ENCODE measurements at regions not wholly inside any gene's neighbourhood (a gene's known extent, or its start where the extent isn't known, plus 50 kb on each side); places are given as distances from the start of the nearest gene placed in this dataset.
A peak's percentile ranks its signal among the peaks of the same experiment; 100 is the strongest.

DNA sequence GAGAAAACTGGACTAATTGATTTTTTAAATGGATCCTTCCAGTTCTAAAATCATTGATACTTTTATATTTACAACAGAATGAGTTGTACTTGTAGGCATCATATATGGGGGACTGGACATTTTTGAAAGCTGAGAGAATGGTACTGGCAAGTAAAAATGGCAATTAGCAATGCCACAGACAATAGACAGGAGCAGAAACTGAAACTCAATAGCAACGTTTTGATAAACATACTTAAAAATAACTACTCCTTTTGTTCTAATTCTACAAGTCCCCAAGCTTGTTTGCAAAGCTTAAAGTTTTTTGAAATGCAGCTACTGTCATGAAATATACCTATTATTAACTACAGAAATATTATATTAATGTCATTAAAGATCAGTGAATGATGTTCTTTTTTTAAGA, 52.8 kb upstream of the FBXL7 start:
- intact Hi-C loops (cut with DNase I), result no loop called here

DNA sequence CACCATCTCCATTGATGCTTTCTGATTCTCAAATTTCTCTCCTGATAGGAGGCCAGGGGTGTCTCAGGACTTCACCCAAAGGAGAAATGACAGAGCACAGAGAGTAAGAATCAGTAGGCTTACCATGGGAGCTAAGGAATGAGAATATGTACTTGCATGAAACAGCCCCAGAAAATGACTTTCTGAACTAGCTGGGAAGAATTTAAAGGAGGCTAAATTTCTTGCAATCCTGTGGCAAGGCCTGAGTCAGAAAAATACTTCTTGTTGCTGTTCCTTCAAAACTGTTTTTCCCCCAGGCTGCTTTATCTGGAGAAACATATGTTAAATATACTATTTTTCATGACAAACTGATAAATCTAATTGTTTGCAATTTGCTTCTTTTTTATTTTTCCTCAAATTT, 53.4 kb upstream of the FBXL7 start:
- intact Hi-C loops (cut with DNase I), result no loop called here
- no peak for DNase-seq

More for the DNA sequence above, 52.8 kb upstream of the FBXL7 start:
- DNase-seq, result no peak

DNA sequence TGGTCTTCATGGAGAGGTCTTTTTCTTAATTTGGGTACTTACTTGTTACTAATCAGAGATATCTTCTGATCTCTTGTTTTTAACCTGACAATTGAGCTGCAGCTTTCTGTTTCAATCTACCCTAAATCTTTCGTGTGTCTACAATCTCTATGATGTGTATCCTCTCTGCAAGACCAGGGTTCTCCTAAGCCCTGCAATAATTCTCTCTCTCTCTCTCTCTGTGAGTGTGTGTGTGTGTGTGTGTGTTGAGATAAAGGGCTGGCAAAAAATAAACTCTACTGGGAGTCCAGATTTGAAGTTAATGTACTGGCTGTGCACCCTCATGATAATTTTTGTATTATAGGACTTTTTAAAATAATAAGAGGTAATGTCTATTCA, 57.8 kb upstream of the FBXL7 start:
- intact Hi-C loops (cut with DNase I), result no loop called here
- DNase-seq, result no peak

DNA sequence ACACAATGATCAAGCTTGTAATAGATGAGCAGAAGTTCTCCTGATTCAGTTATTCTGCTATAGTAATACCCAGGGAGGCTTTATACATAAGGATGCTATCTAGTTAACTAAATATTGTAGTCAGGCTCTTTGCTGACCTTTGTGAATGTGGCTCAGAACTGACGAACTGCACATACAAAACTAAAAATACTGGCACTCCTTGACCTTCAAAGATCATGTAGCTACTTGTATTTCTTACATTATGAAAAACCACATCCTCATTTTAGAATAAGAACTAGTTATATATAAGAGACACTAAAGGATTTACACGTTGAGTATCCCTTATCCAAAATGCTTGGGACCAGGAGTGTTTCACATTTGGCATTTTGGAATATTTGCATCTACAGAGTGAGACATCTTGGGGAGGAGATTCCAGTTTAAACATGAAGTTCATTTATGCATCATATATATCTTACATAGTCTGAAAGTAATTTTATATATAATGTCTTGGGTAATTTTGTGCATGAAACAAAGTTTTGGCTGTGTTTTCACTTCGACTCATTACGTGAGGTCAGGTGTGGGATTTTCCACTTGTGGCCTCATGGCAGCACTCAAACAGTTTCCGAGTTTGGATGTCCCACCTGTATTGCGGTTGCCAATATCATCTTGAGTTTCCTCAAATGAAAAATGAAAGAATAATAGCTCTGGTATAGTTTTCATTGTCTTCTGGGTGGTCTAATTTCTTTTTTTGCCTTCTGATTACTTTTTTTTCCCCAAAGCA, 58.4 kb upstream of the FBXL7 start:
- intact Hi-C loops (cut with DNase I), result no loop called here
- DNase-seq, result no peak

DNA sequence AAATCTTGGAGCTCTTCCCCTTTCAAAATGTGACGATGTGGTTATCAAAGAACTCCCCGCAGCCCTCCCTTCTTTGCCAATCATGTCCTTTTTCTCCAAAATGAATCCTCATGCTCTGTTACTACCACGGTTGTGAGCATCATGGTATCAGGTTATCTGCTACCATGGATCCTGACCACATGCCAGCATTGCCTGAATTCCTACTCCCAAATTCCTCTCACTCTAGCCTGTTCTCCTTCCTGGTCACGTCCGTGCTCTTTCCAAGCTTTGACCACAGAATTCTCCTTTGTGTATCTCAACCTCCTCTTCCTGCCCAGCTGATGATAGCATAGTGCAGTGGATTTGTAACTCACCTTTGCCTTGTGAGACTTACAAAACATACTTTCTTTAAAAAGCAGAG, 59.5 kb upstream of the FBXL7 start:
- no peak for DNase-seq
- intact Hi-C loops (cut with DNase I), result no loop called here

DNA sequence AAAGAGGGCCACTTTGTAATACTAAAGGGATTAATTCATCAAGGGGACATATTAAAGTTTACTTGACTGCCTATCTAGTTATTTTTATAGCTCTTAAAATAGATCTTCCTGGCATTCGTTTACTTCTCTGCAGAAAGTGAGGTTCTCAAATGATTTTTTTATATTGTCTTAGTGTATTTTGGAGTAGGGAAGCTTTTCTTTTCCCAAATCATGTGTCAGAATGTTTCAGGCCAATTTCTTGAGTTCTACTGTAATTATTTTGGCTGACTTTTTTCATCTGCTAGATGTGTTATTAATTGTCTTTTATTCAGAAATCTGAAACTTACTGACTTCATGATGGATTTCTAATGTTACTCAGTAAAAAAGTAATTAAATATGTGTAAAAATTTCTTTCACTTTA, 60.2 kb upstream of the FBXL7 start:
- intact Hi-C loops (cut with DNase I), result no loop called here
- DNase-seq, result no peak

DNA sequence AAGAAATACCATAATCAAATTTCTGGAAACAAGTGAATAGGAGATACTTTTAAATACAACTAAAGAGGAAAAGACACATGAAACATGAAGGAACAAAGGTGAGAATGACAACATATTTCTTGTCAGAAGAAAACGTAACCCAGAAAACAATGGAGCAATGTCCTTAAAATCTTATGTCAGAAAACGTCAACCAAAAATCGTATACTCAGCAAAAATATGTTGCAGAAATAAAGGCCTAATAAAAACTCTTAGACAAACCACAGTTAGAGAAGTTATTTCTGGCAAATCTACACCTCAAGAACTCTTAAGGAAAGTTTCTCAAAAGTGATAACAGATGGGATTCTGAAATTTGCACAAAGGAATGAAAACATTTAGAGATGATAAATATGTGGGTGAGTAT, 66.3 kb upstream of the FBXL7 start:
- no peak for DNase-seq
- intact Hi-C loops (cut with DNase I), result no loop called here

DNA sequence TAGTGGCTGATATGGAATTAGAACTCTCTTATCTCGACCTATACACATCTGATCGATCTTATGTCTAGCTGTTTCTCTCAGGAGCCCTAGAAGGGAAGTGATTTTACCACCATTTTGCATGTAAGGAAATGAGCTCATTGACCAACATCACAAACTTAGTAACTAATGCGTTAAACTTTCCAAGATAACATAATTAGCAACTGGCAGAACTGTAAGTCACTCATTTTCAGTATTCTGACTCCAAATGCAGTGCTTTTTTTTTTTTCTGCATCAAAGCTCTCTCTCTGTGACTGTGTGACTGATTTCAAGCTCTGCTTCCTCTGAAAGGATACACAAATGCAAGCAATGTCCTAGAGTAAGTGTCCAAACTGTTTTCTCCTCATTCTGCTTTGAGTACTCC, 68.1 kb upstream of the FBXL7 start:
- intact Hi-C loops (cut with DNase I), result no loop called here

DNA sequence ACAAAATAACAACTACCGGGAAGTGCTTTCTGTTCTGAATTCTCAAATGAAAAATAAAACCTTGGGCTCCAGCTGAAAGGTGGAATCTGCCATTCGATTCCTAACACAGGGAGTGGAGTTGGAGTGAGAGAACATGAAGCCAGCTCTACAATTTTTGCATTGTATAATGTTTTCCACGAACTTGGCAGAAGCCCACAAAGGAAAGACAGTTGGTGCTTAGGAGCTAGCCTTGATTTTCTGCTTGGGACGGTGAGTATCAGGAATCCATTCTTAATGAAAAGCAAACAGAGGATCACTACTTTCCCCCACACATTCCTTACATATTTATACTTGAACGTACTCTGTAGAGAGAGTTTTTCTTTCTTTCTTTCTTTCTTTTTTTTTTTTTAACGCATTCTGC, 74.2 kb upstream of the FBXL7 start:
- intact Hi-C loops (cut with DNase I), result no loop called here
- DNase-seq, result no peak

More for the DNA sequence above, 68.1 kb upstream of the FBXL7 start:
- DNase-seq, result no peak

DNA sequence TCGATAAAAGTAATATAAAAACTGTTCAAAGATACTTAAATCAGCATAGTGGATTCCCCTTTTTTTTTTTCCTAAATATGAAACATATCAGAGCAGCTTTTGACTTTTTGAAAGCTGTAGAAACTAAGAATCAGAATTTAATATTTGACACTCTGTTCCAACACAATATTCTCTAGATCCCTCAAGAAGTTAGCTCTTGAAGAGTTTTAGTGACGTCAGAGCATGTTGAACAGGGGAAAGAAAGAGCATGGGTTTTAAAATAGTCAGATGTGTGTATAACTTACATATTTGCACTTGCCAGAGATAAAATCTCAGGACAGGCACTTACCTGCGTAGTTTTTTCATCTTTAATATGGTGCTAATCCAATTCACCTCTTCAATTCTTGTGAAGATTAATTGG, 75.2 kb upstream of the FBXL7 start:
- DNase-seq, result no peak

DNA sequence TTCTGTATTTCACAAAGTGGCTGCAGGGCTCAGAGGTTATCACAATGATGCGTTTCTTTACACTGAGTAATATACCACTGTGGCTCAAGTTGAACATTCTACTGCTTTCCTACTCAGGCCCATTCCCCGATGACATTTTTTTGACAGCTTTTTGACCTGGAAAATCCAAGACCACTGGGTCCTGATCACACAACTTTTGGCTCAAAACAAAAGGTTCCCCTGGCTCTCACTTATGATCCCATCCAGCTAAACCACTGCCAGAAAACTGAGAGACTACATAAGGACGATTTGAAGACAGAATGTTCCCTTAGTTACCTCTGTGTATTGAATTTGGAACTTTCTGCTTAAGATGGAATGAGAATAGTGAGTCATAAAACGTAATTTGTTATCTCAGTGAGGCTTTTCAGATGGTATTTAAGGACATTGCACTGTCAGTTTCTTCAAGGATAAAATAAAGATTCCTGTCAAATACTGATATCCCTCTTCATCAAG, 78.0 kb upstream of the FBXL7 start:
- DNase-seq, result no peak
- intact Hi-C loops (cut with DNase I), result no loop called here

More for the DNA sequence above, 75.2 kb upstream of the FBXL7 start:
- intact Hi-C loops (cut with DNase I), result no loop called here

DNA sequence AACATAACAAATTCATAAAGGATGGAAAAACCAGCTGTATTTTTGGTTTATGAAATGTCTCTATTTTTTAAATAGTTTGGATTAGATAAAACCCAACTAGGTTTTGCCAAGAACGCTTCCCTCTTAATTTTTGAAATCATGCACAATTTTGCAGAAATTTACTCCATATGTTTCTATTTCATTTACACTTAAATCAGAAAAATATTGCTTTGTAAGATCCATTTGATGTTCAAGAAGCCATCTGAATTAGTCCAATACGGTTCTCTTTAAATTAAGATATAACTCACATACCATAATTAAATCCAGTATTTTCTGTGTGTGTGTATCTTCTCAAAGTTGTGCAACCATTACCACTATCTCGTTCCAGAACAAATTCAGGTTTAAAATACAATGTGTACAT, 78.6 kb upstream of the FBXL7 start:
- intact Hi-C loops (cut with DNase I), result no loop called here
- DNase-seq, result no peak

DNA sequence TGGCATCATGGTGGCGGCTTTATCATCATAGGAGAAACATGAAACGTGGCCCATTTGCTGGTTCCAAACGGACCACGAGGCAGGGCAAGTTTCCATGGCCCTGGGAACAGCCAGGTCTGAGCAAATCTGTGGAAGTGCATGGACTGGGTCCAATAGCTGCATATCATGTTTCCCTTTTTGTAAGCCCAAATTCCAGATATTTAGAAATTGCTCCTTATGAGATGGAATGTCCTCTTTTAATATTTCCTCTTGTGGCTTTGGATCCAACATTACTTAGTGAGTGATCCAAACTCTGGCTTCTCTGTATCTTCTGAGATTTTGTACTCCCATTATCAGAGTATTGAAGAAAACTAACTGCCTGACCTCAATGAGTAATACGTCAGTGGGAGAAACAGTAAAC, 79.8 kb upstream of the FBXL7 start:
- intact Hi-C loops (cut with DNase I), result no loop called here
- DNase-seq, result peak in 2 of 10 donors; percentile 38 to 49

DNA sequence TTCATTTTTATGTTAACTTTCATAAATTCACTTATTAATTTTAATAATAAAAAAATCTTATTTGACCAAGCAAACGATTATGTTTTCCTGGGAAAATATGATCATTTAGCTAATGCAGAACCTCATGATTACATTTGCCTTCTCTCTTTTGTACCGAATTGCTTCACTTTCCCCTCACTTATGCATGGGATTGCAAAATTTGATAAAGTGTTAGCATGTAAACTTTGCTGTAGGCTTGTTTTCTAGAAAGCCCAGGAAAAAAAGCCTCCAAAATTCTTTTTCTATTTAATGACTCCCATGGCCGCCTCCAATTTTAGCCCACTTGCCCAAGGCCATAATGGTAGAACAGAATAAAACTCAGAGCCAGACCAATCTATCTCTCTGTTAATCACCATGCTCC, 82.8 kb upstream of the FBXL7 start:
- no peak for DNase-seq
- intact Hi-C loops (cut with DNase I), result no loop called here

DNA sequence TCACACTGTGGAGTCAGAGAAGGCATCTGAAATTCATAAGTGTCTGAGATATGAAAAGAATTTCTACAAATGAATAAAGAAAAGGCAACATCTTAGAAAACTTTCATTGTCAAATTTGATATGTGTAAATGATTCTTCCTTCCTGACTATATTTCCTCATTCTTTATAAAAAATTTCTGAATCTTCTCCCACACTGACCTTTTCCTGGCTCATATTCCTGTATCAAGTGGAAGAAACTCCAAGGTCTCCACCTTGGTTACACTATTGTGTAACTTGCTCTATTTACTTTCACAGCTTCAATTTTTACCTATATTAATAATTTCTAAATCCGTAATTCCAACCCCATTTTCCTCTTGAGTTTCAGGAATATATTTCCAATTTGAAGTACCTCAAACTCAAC, 93.5 kb upstream of the FBXL7 start:
- intact Hi-C loops (cut with DNase I), result no loop called here
- no peak for DNase-seq

DNA sequence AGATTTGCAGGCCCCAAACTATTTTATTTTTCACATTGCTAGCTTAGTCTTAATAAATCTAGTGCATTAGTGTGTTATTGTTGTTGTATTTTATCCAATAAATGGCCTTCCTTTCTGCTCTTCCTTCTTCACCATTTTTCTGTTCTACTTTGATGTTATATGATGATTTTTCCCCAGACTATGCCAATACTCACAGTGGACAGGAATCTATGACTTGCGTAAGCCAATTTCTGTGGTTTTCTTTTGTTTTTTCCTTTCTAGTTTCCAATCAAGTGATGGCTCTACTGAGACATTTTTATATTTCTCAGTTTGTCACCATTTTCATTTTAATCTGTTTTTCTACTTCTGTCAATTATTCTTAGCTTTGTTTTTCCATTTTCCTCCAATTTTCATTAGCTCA, 106.8 kb upstream of the FBXL7 start:
- no peak for DNase-seq
- intact Hi-C loops (cut with DNase I), result no loop called here

DNA sequence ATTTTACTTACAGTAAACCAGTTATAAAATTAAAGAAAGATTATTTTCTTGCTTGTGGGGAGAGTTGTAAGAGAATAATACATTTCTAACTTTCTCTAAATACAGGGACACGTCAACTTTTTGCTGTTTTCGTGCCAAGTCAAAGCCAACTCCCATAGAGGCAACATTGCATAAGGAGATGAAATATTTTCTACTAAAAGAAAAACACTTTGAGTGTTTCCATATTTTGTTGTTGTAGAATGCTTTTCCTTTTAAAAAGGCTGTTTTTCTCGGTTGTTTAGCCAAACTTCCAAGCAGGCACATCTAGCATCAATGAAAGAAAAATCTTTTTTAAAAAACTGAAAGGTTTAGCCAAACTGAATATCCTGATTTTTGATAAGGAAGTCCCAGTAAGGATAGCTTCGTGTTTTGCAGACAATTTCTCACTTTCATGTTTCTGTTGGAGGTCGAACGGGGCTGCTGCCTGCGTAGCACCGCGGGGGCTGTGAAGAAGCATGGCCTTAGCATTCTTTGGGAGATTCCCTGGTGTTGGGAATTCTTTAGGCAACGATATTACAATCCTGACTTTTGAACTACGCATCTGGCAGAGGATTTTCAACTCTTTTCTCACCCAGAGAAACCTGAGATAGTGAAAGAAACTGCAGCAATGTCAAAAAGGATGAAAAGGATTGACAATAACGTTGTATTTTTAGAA, 108.1 kb upstream of the FBXL7 start:
- no peak for DNase-seq
- intact Hi-C loops (cut with DNase I), result no loop called here

DNA sequence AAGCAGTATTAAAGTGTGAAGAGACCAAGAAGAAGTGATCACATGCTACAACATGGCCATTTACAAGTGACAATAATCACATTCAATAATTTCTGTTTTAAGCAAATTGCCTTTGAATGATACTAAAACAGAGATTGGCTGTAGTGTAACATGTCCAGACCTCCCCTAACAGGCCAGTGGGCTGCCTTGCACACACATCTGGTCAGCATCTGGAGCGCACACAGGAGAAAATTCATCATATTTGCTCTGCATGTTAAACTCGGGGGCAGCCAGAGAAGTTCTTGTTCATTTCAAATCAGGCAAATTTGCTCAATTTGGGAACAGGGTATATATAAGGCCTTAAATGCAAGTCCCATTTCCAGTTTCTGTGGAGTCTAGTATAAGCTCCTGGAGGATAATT, 111.1 kb upstream of the FBXL7 start:
- no peak for DNase-seq
- intact Hi-C loops (cut with DNase I), result no loop called here

DNA sequence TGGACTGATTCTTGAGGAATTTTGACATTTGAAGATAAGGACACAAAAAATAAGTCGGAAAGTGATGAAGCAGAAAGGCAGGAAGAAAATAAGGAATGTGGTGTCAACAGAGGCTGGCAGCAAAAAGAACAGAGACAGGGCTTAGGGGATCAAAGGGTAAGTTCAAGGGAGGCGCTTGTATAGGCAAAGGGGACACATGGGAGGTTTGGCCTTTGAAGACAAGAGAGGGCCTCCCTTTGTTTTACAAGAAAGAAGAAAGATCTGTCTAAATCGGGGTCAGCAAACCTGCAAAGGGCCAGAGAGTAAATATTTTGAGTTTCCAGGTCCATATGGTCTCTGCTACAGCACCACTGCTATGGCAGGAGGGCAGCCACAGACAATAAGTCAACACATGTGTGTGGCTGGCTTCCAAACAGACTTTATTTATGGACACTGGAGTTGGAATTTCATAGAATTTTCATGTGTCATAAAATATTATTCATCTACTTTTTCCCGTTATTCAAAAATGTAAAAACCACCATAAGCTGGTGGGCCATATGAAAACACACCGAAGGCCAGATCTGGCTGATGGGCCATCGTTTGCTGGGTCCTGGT, 112.0 kb upstream of the FBXL7 start:
- no peak for DNase-seq

DNA sequence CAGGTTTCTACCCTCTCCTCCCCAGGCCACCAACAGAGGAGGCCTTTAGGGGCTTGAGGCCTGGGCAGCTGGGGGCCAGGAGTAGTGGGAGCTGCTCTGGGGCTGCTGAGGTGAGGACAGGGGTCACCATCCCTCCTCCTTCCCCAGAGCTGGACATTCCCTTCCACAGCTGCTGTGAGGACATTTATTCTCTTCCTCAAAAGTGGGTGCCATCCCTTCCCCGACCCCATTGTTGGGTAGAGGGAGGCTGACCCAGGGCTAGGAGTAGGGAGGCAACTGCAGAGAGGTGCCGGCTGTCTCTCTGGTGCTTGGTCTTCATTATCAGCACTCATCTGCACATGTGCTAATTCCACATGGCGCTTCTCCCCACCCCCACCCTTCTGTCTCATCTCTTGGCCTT, 113.9 kb upstream of the FBXL7 start:
- intact Hi-C loops (cut with DNase I), result no loop called here
- DNase-seq, result peak in 1 of 10 donors; percentile 52

More for the DNA sequence above, 112.0 kb upstream of the FBXL7 start:
- intact Hi-C loops (cut with DNase I), result no loop called here

DNA sequence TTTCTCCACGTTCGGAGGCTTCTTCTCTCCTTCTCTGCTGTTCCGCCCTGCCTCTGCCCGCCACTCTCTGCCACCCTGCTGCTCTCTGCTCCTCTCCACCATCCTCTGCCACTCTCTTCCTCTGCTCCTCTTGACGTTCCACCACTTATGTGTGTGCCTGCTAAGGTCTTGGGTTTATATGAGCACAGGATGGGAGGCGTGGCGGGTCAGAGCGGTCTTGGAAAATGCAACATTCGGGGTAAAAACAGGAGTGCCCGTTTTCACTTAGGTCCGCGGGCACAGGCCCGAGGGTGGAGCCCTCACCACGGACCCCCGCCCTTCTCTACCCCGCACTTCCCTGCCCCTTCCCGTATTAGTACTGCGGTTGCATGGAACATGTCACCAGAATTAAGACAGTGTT, 114.4 kb upstream of the FBXL7 start:
- intact Hi-C loops (cut with DNase I), result no loop called here
- DNase-seq, result peak in 1 of 10 donors; percentile 63

DNA sequence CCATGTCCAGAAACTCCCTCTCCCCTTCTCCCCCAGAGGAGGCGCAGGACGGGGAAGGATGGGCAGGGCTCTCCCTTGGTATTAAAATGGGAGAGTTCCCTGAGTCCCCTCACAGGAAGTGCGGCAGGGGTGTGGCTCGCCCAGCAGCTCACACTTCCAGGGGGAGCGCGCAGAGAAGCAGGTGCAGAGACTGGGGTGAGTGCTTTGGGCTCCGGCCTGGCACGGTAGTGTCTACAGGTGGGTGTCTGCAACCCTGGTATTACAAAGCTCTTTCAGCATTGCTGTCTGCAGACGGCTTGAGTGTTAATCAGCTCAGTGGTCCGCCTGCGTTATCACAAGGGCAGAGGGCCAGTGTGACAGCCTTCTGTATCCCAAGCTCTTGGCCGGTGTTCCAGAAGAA, 114.9 kb upstream of the FBXL7 start:
- intact Hi-C loops (cut with DNase I), result no loop called here
- peak in 1 of 10 donors; percentile 78 for DNase-seq

All from posterior cingulate gyrus (tissue), 11 donors.